ENCODE measurements at regions not wholly inside any gene's neighbourhood (a gene's known extent, or its start where the extent isn't known, plus 50 kb on each side); places are given as distances from the start of the nearest gene placed in this dataset.
"Not testable (repeated sequence)": the region's sequence is repeated elsewhere in the genome, so short reads cannot be mapped to it uniquely, and the experiment has no call there.

DNA sequence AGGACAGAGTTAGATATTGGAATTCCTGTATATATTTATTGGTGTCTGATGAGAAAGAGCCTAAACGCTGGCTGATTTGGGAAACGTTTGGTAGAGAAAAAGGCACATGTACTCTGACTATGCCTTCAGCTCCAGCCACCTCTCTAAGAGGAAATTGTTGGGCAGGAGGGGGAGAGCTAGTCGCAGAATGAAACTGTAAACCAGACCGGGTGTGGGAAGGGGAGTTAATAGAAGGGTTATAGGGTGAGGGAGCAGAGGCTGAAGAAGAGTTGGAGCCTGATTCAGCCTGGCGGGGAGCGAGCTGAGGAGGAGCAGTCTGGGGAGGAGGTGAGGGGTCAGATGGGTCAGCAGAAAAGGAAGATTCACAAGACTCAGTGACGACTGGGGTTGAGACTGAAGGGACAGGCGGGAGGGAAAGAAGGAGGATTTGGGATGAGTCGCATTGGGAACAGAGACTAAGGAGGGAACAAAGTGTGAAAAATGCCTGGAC lies 54.2 kb upstream of the RHOU start:
- DNase-seq = not testable (repeated sequence)

DNA sequence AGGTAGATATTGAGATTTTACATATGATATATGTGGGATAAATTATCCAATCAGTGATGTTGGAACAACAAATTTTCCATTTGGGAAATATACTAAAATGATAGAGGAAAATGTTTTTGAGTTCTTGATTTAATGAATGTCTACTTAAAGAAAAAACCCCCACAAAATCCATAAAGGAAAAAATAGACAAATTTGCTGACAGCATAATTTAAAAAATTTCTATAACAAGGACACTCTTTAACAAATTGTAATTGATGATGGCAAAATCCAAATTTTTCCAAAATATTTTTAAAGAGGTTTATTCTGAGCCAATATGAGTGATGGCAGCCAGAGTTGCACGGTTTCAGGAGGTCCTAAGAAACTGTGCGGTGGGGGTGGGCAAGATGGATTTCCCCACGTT lies 51.9 kb upstream of the RHOU start:
- DNase-seq = no peak

DNA sequence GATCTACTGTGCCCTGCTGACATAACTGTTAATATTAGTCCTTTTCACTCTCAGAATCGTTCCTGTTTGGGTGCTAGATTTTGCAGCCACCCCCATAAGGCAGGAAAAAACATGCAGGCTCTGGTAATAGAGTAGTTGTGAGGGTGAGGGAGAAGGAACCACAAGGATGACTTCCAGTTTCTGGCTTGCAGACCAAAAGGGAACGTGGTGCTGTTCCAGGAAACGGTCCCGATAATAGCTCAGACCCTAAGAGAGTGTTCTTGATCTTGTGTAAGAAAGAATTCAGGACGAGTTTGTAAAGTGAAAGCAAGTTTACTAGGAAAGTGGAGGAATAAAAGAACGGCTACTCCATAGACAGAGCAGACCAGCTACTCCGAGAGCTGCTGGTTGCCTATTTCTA lies 50.7 kb upstream of the RHOU start:
- no peak for DNase-seq

DNA sequence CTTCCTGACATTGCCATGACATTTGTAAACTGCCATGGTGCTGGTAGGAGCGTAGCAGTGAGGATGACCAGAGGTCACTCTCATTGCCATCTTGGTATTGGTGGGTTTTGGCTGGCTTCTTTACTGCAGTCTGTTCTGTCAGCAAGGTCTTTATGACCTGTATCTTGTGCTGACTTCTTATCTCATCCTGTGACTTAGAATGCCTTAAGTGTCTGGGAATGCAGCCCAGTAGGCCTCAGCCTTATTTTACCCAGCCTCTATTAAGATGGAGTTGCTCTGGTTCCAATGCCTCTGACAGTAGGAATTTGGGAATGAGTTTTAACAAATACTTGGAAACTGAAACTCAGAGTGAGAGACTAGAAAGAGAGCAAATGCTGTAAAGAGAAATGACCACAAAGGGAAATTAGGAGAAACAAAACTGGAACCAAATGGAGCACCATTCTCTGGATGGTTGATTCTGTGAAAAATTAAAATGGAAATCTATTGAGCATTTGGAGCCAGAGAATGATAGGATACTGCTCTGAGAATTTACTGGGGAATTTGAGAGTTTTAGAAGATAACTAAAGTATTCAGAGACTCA lies 50.1 kb upstream of the RHOU start:
- DNase-seq = no peak
